ENCODE measurements at regions not wholly inside any gene's neighbourhood (a gene's known extent, or its start where the extent isn't known, plus 50 kb on each side); places are given as distances from the start of the nearest gene placed in this dataset.

GRCh38 chr1:60560701-60561100 is 487.1 kb upstream of the C1orf87 start:
- TF ChIP-seq POLR2AphosphoS5 (IDR thresholded peaks at IDR 0.05; ENCODE audit: low read depth, low read length) (no peak), POLR2A (IDR thresholded peaks at IDR 0.05; ENCODE audit: low read depth, low read length) (no peak)

Data from GM12892 (cell line).